ENCODE measurements at regions not wholly inside any gene's neighbourhood (a gene's known extent, or its start where the extent isn't known, plus 50 kb on each side); places are given as distances from the start of the nearest gene placed in this dataset.
"Not testable (repeated sequence)": the region's sequence is repeated elsewhere in the genome, so short reads cannot be mapped to it uniquely, and the experiment has no call there.

GRCh38 chr6:14415452-14415851 is 297.9 kb downstream of the CD83 start:
- Histone ChIP-seq H2AFZ (ENCODE audit: low read depth, low read length, severe bottlenecking) (no peak overlapping the region), H3F3A (ENCODE audit: insufficient read depth) (no peaks in the 10 kb centered on the region), H3K27me3 (ENCODE audit: low read length) (0 out of 2 replicates have a peak, but pooled peaks cover 4% of the 10 kb centered on the region), H3K4me2 (ENCODE audit: low read depth, low read length, poor library complexity, severe bottlenecking) (no peak overlapping the region), H3K36me3 (ENCODE audit: low read length) (no peaks in the 10 kb centered on the region), H4K20me1 (ENCODE audit: low read depth, low read length) (no peaks in the 10 kb centered on the region), H3K9me3 (ENCODE audit: insufficient read depth, low read length) (no peaks in the 10 kb centered on the region), H3K9ac (ENCODE audit: low read length) (no peak overlapping the region), H3K79me2 (ENCODE audit: insufficient read depth, low read length) (no peaks in the 10 kb centered on the region), H3K9me2 (replicated peaks; ENCODE audit: insufficient read depth, low read length) (no peaks in the 10 kb centered on the region), H3K4me3 (ENCODE audit: insufficient read depth, low read length, poor library complexity, severe bottlenecking) (no peak overlapping the region), H3K27ac (ENCODE audit: low read depth, low read length) (no peak overlapping the region)
- TF ChIP-seq, protein P1, sequence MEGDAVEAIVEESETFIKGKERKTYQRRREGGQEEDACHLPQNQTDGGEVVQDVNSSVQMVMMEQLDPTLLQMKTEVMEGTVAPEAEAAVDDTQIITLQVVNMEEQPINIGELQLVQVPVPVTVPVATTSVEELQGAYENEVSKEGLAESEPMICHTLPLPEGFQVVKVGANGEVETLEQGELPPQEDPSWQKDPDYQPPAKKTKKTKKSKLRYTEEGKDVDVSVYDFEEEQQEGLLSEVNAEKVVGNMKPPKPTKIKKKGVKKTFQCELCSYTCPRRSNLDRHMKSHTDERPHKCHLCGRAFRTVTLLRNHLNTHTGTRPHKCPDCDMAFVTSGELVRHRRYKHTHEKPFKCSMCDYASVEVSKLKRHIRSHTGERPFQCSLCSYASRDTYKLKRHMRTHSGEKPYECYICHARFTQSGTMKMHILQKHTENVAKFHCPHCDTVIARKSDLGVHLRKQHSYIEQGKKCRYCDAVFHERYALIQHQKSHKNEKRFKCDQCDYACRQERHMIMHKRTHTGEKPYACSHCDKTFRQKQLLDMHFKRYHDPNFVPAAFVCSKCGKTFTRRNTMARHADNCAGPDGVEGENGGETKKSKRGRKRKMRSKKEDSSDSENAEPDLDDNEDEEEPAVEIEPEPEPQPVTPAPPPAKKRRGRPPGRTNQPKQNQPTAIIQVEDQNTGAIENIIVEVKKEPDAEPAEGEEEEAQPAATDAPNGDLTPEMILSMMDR (IDR thresholded peaks at IDR 0.05; ENCODE audit: insufficient read depth, low read length, poor library complexity, severe bottlenecking) = no peak
- TF ChIP-seq EZH2phosphoT487 (conservative IDR thresholded peaks at IDR 0.05; ENCODE audit: low read length) = no peak

- Histone ChIP-seq H3K27ac (ENCODE audit: low read depth, low read length) (no peak overlapping the region), H2AFZ (ENCODE audit: low read depth, low read length, severe bottlenecking) (no peak overlapping the region), H3K36me3 (ENCODE audit: low read length) (no peaks in the 10 kb centered on the region), H3K9me3 (ENCODE audit: insufficient read depth, low read length) (no peaks in the 10 kb centered on the region), H3K9ac (ENCODE audit: low read length) (no peak overlapping the region), H3K9me2 (replicated peaks; ENCODE audit: insufficient read depth, low read length) (no peaks in the 10 kb centered on the region), H3K4me3 (ENCODE audit: insufficient read depth, low read length, poor library complexity, severe bottlenecking) (no peak overlapping the region), H4K20me1 (ENCODE audit: low read depth, low read length) (no peaks in the 10 kb centered on the region), H3K4me2 (ENCODE audit: low read depth, low read length, poor library complexity, severe bottlenecking) (no peak overlapping the region), H3K79me2 (ENCODE audit: insufficient read depth, low read length) (no peaks in the 10 kb centered on the region), H3F3A (ENCODE audit: insufficient read depth) (no peaks in the 10 kb centered on the region), H3K27me3 (ENCODE audit: low read length) (0 out of 2 replicates have a peak, but pooled peaks cover 4% of the 10 kb centered on the region)
- TF ChIP-seq, protein P1 (IDR thresholded peaks at IDR 0.05; ENCODE audit: insufficient read depth, low read length, poor library complexity, severe bottlenecking) = no peak
- no peak for TF ChIP-seq EZH2phosphoT487 (conservative IDR thresholded peaks at IDR 0.05; ENCODE audit: low read length)
These were observed 299.8 kb downstream of the CD83 start for GRCh38 chr6:14417377-14417776.

GRCh38 chr6:14419224-14419623 is 301.7 kb downstream of the CD83 start:
- not testable (repeated sequence) for H3K9me2 ChIP-seq (replicated peaks; ENCODE audit: insufficient read depth, low read length); H2AFZ ChIP-seq (ENCODE audit: low read depth, low read length, severe bottlenecking); H3K4me3 ChIP-seq (ENCODE audit: insufficient read depth, low read length, poor library complexity, severe bottlenecking); H3K27me3 ChIP-seq (ENCODE audit: low read length); H3K9ac ChIP-seq (ENCODE audit: low read length); H3K9me3 ChIP-seq (ENCODE audit: insufficient read depth, low read length); H3K79me2 ChIP-seq (ENCODE audit: insufficient read depth, low read length); H4K20me1 ChIP-seq (ENCODE audit: low read depth, low read length); H3K4me2 ChIP-seq (ENCODE audit: low read depth, low read length, poor library complexity, severe bottlenecking); H3F3A ChIP-seq (ENCODE audit: insufficient read depth); H3K36me3 ChIP-seq (ENCODE audit: low read length); H3K27ac ChIP-seq (ENCODE audit: low read depth, low read length)

DNA sequence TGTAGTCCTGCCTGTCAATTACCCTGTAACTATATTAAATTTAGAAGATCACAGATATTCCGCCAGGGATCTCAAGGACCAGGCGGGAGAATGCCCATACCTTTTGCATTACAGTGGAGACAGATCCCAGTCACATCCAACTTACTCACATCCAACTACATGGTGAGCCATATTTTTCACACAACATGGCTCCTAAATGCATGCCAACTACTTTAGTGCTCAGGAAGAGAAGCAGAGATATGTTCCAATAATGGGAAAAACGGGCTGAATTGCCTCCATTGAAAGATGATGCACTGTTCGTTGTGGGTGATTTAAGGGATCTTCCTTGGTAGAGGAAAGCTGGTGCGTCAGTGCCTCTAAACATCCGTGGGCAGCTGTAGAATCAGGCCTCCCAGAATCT is 304.5 kb downstream of the CD83 start:
- H3K27me3 ChIP-seq (ENCODE audit: low read length) = 0 out of 2 replicates have a peak, but pooled peaks cover 3% of the 10 kb centered on the region
- no peak overlapping the region for H3K27ac ChIP-seq (ENCODE audit: low read depth, low read length)
- no peak overlapping the region for H3K4me2 ChIP-seq (ENCODE audit: low read depth, low read length, poor library complexity, severe bottlenecking)
- no peak overlapping the region for H3K4me3 ChIP-seq (ENCODE audit: insufficient read depth, low read length, poor library complexity, severe bottlenecking)
- no peak overlapping the region for H2AFZ ChIP-seq (ENCODE audit: low read depth, low read length, severe bottlenecking)
- H3K9me2 ChIP-seq (replicated peaks; ENCODE audit: insufficient read depth, low read length) = no peaks in the 10 kb centered on the region
- H3K9ac ChIP-seq (ENCODE audit: low read length) = no peak overlapping the region
- TF ChIP-seq, protein P1 (IDR thresholded peaks at IDR 0.05; ENCODE audit: insufficient read depth, low read length, poor library complexity, severe bottlenecking) = no peak
- TF ChIP-seq EZH2phosphoT487 (conservative IDR thresholded peaks at IDR 0.05; ENCODE audit: low read length) = no peak
- no peaks in the 10 kb centered on the region for H4K20me1 ChIP-seq (ENCODE audit: low read depth, low read length)
- no peaks in the 10 kb centered on the region for H3K36me3 ChIP-seq (ENCODE audit: low read length)
- no peaks in the 10 kb centered on the region for H3K9me3 ChIP-seq (ENCODE audit: insufficient read depth, low read length)
- H3K79me2 ChIP-seq (ENCODE audit: insufficient read depth, low read length) = no peaks in the 10 kb centered on the region
- no peaks in the 10 kb centered on the region for H3F3A ChIP-seq (ENCODE audit: insufficient read depth)
